Psoas muscle (tissue), 7 donors: ENCODE measurements at regions not wholly inside any gene's neighbourhood (a gene's known extent, or its start where the extent isn't known, plus 50 kb on each side); places are given as distances from the start of the nearest gene placed in this dataset.

Experiments
- ATAC-seq, 4 donors: fragments of 200-7000 bp; cut with Tn5 transposase; one replicate each; pipeline ENCODE4 v1.9.1; 2020; ENCODE audit warnings: moderate library complexity in 3 of 4, mild to moderate bottlenecking in 2 of 4
- DNase-seq, 2 donors: peaks; one replicate each; pipeline ENCODE4 v3.0.0-alpha.2; 2020
- H3K27ac ChIP-seq: fragments of 200-600 bp; one replicate; pipeline ENCODE4 v1.8.0; 2022
- H3K27me3 ChIP-seq, 3 donors: fragments of 200-600 bp in 1 of 3; one replicate each; pipeline versions ENCODE4 v1.6.1 to v1.8.0; 2013 to 2022; ENCODE audit warnings: low read length in 2 of 3, mild to moderate bottlenecking in 2 of 3, moderate library complexity in 1 of 3; ENCODE audit not compliant: insufficient read depth in 3 of 3
- H3K36me3 ChIP-seq, 2 donors: fragments of 200-600 bp in 1 of 2; one replicate each; pipeline versions ENCODE4 v1.6.1 to v1.8.0; 2013 to 2022; ENCODE audit warnings: low read depth in 1 of 2, mild to moderate bottlenecking in 1 of 2, moderate library complexity in 1 of 2; ENCODE audit not compliant: insufficient read depth in 1 of 2
- H3K4me1 ChIP-seq: fragments of 200-600 bp; one replicate; pipeline ENCODE4 v1.8.0; 2022
- H3K4me3 ChIP-seq: fragments of 200-600 bp; one replicate; pipeline ENCODE4 v1.8.0; 2022; ENCODE audit warnings: mild to moderate bottlenecking
- H3K9me3 ChIP-seq: fragments of 200-600 bp; one replicate; pipeline ENCODE4 v1.8.0; 2022
- CTCF ChIP-seq: fragments of 200-600 bp; IDR thresholded peaks from one replicate; pipeline ENCODE4 v1.8.0; 2022; ENCODE audit warnings: antibody characterized with exemption
- WGBS, 3 donors: extraction: QIAGEN DNeasy Blood & Tissue Kit; methylation state at CpG; one replicate each; pipeline versions ENCODE4 v1.1.6 to v1.1.7; 2013; 5-methylcytosine and 5-hydroxymethylcytosine counted together
- intact Hi-C, 2 donors: fragments of 100-400 bp; cut with DNase I; formaldehyde crosslinking; loops; one replicate each; pipeline versions ENCODE4 v1.11.0 to v1.14.2; 2022
- donor health status: healthy with polysubstance abuse.
- donor health status: DM: no; HTN: no; CAD: no; lungs with moderate emphysema.
- donor health status: Bipolar disorder and iron deficiency.
- donor health status: healthy.
- donor health status: DM: yes; HTN: yes; CAD: no.
- donor health status: DM: no; HTN: no; CAD: no.
- donor health status: DM: yes; HTN: yes; CAD: no.

GRCh38 chr3:180250172-180250571 lies 213.4 kb upstream of the PEX5L start:
- H3K27me3 ChIP-seq: no peaks in the 10 kb centered on the region
- H3K9me3 ChIP-seq: no peaks in the 10 kb centered on the region
- no peak overlapping the region for H3K4me3 ChIP-seq
- intact Hi-C loops: no loop called here
- no peak for DNase-seq
- no peak overlapping the region for H3K27ac ChIP-seq
- 40 to 56% (median 47%) methylated on average over 2 of the region's 2 CpGs for WGBS, 3 donors
- no peak for TF ChIP-seq CTCF
- no peaks in the 10 kb centered on the region for H3K36me3 ChIP-seq
- ATAC-seq: no peak
- H3K4me1 ChIP-seq: no peaks in the 10 kb centered on the region

- 79 to 90% (median 84%) methylated on average over 3 of the region's 3 CpGs for WGBS, 3 donors
- no peak for TF ChIP-seq CTCF
Measured at GRCh38 chr3:180252683-180253082, 215.9 kb upstream of the PEX5L start.

GRCh38 chr3:180253283-180253682 lies 216.5 kb upstream of the PEX5L start:
- Histone ChIP-seq H3K36me3 (no peaks in the 10 kb centered on the region), H3K9me3 (no peaks in the 10 kb centered on the region), H3K27me3 (no peaks in the 10 kb centered on the region), H3K4me3 (no peak overlapping the region), H3K4me1 (no peaks in the 10 kb centered on the region), H3K27ac (no peak overlapping the region)
- no peak for DNase-seq
- 81 to 89% (median 82%) methylated on average over 1 of the region's 1 CpG for WGBS, 3 donors
- intact Hi-C loops: no loop called here
- ATAC-seq: no peak
- no peak for TF ChIP-seq CTCF

More at GRCh38 chr3:180252683-180253082, 215.9 kb upstream of the PEX5L start:
- Histone ChIP-seq H3K4me1 (no peaks in the 10 kb centered on the region), H3K36me3 (no peaks in the 10 kb centered on the region), H3K4me3 (no peak overlapping the region), H3K27me3 (no peaks in the 10 kb centered on the region), H3K9me3 (no peaks in the 10 kb centered on the region), H3K27ac (no peak overlapping the region)
- DNase-seq (no peak), ATAC-seq (no peak)
- intact Hi-C loops: no loop called here

GRCh38 chr3:180264479-180264878 lies 227.7 kb upstream of the PEX5L start:
- intact Hi-C loops: no loop called here
- 73 to 82% (median 76%) methylated on average over 3 of the region's 3 CpGs for WGBS, 3 donors
- Histone ChIP-seq H3K36me3 (no peaks in the 10 kb centered on the region), H3K27me3 (no peaks in the 10 kb centered on the region), H3K4me1 (no peaks in the 10 kb centered on the region), H3K27ac (no peak overlapping the region), H3K9me3 (peaks cover 9% of the 10 kb centered on the region), H3K4me3 (no peak overlapping the region)
- no peak for TF ChIP-seq CTCF
- DNase-seq: no peak
- no peak for ATAC-seq

- no peaks in the 10 kb centered on the region for H3K36me3 ChIP-seq
- no peak overlapping the region for H3K27ac ChIP-seq
- intact Hi-C loops: no loop called here
- H3K4me3 ChIP-seq: no peak overlapping the region
- no peaks in the 10 kb centered on the region for H3K4me1 ChIP-seq
- DNase-seq (no peak), ATAC-seq (no peak)
- no peaks in the 10 kb centered on the region for H3K27me3 ChIP-seq
- peaks cover 11% of the 10 kb centered on the region for H3K9me3 ChIP-seq
- TF ChIP-seq CTCF: no peak
Measured at GRCh38 chr3:180265551-180265950, 228.8 kb upstream of the PEX5L start.
